A673 (cell line): ENCODE measurements at regions not wholly inside any gene's neighbourhood (a gene's known extent, or its start where the extent isn't known, plus 50 kb on each side); places are given as distances from the start of the nearest gene placed in this dataset.

Experiments
- EZH2 ChIP-seq: fragments of 200-600 bp; sonication (generic); IDR thresholded peaks from 2 replicates; pipeline ENCODE4 v1.6.1; 2017; ENCODE audit warnings: borderline replicate concordance, low read depth, mild to moderate bottlenecking, mixed read lengths, antibody characterized with exemption, low read length; ENCODE audit not compliant: poor library complexity, severe bottlenecking
- TF ChIP-seq, protein P1 (sequence below): fragments of 300-800, 200-600 bp; sonication (generic); conservative IDR thresholded peaks from 2 replicates; pipeline ENCODE4 v1.5.1; 2017; ENCODE audit warnings: low read depth, mild to moderate bottlenecking, antibody characterized with exemption, low read length, moderate library complexity, mixed read lengths

DNA sequence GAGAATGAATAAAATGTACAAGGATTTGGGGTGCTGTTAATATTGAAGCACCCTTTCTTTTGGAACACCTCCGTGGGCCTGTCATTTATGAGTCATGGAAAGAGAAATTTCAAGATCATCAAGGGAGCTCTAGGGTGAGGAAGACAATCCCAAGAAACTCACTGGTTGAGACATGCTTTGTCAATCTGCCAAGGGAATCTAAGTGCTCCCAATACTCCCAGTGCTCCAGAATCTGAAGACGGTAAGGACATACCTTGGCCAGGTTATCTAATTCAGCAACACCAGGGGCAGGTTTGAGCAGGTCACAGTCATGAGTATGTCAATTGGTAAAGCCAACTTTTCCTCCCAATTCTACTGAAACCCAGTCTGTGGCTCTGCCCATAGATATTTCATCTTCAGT lies 556.4 kb upstream of the CPEB2 start:
- TF ChIP-seq, protein P1, sequence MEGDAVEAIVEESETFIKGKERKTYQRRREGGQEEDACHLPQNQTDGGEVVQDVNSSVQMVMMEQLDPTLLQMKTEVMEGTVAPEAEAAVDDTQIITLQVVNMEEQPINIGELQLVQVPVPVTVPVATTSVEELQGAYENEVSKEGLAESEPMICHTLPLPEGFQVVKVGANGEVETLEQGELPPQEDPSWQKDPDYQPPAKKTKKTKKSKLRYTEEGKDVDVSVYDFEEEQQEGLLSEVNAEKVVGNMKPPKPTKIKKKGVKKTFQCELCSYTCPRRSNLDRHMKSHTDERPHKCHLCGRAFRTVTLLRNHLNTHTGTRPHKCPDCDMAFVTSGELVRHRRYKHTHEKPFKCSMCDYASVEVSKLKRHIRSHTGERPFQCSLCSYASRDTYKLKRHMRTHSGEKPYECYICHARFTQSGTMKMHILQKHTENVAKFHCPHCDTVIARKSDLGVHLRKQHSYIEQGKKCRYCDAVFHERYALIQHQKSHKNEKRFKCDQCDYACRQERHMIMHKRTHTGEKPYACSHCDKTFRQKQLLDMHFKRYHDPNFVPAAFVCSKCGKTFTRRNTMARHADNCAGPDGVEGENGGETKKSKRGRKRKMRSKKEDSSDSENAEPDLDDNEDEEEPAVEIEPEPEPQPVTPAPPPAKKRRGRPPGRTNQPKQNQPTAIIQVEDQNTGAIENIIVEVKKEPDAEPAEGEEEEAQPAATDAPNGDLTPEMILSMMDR: no peak
- TF ChIP-seq EZH2: no peak
